Transverse colon (tissue), 4 donors: ENCODE measurements at regions not wholly inside any gene's neighbourhood (a gene's known extent, or its start where the extent isn't known, plus 50 kb on each side); places are given as distances from the start of the nearest gene placed in this dataset.

ENCODE experiments used
- DNase-seq: peaks from one replicate; pipeline ENCODE4 v3.0.0-alpha.2; 2019
- H3K27ac ChIP-seq, 4 donors: fragments of 200-600 bp; sonication (generic); 2 replicates each; pipeline ENCODE4 v1.5.1; 2016 to 2018; ENCODE audit warnings: inconsistent platforms in 4 of 4
- H3K27me3 ChIP-seq: fragments of 200-600 bp; sonication (generic); 2 replicates; pipeline ENCODE4 v1.5.1; 2017; ENCODE audit warnings: inconsistent platforms
- H3K36me3 ChIP-seq, 4 donors: fragments of 200-600 bp; sonication (generic); 2 replicates each; pipeline ENCODE4 v1.5.1; 2017 to 2019; ENCODE audit warnings: inconsistent platforms in 4 of 4
- H3K4me1 ChIP-seq, 4 donors: fragments of 200-600 bp; sonication (generic); 2 replicates each; pipeline ENCODE4 v1.5.1; 2017 to 2020; ENCODE audit warnings: inconsistent platforms in 4 of 4
- H3K4me3 ChIP-seq, 4 donors: fragments of 200-600 bp; sonication (generic); 1 replicate in 1 of 4; 2 replicates in 3 of 4; pipeline versions ENCODE4 v1.5.1 to v1.6.1; 2017 to 2019; ENCODE audit warnings: inconsistent platforms in 4 of 4
- H3K9me3 ChIP-seq, 2 donors: fragments of 200-600 bp; sonication (generic); 2 replicates each; pipeline ENCODE4 v1.5.1; 2017 to 2019; ENCODE audit warnings: inconsistent platforms in 2 of 2
- EP300 ChIP-seq: sonication (generic); formaldehyde crosslinking; IDR thresholded peaks from one replicate; pipeline ENCODE4 v1.6.1; 2017; ENCODE audit warnings: antibody characterized with exemption, low read depth
- POLR2A ChIP-seq: fragments of 450-650 bp; IDR thresholded peaks from one replicate; pipeline ENCODE4 v1.6.1; 2016; ENCODE audit warnings: antibody characterized with exemption, mild to moderate bottlenecking, moderate library complexity
- POLR2AphosphoS5 ChIP-seq, 3 donors: sonication (generic); formaldehyde crosslinking; IDR thresholded peaks; one replicate each; pipeline ENCODE4 v1.6.1; 2016; ENCODE audit warnings: antibody characterized with exemption in 3 of 3
- WGBS, 2 donors: methylation state at CpG; one replicate each; pipeline ENCODE4 v1.1.5; 2018; ENCODE audit warnings: low coverage in 1 of 2; 5-methylcytosine and 5-hydroxymethylcytosine counted together
- in situ Hi-C, 4 donors: fragments of 200-750 bp; cut with MboI; loops; one replicate each; pipeline versions ENCODE4 v1.15.0 to v1.15.1; 2017; ENCODE audit warnings: low sequenced_read_pairs in 3 of 4, low pct_ligation_motif_present in 1 of 4, low pct_unique_long_range_greater_than_20kb in 1 of 4
- intact Hi-C: fragments of 100-400 bp; cut with DNase I; formaldehyde crosslinking; loops from one replicate; pipeline ENCODE4 v1.15.1; 2023; ENCODE audit warnings: low total_unique reads
- TF ChIP-seq, protein P1 (sequence below), 5 experiments: fragments of 200-600 bp in 3 of 5; fragments of 450-650 bp in 2 of 5; sonication (generic) in 3 of 5; IDR thresholded peaks; 1 replicate in 2 of 5; 2 replicates in 3 of 5; pipeline ENCODE4 v1.5.1; 2016 to 2017; ENCODE audit warnings: antibody characterized with exemption in 5 of 5, inconsistent platforms in 3 of 5, mild to moderate bottlenecking in 2 of 5, moderate library complexity in 1 of 5

DNA sequence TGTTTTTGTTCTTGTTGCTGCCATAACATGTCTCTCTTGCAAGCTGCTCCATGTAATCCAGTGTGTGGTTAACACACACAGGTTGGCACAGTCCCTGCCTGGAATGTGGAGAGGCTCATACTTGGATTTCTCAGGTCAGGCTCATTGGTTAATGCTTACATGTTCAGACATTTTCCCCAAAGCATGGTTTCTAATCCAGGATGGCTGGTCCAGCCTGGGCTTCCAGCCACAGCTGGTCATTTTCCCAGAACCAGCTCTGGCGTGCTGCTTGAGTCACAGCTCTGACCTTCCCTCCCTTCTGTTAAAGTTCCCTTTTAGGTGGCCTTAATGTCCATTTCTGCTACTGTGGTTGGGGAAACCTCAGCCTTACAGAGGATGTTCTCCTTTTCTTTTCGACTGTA lies 294.3 kb downstream of the TAF11L14 start:
- H3K27ac ChIP-seq: no peak overlapping the region
- DNase-seq: no peak
- peaks cover 0 to 11% of the 10 kb centered on the region in 2 donors for H3K9me3 ChIP-seq
- no peaks in the 10 kb centered on the region for H3K4me1 ChIP-seq
- no peaks in the 10 kb centered on the region for H3K36me3 ChIP-seq
- no peak overlapping the region for H3K4me3 ChIP-seq
- 42 to 64% methylated on average over 1 to 2 of the region's 2 CpGs for WGBS, 2 donors
- H3K27me3 ChIP-seq: no peaks in the 10 kb centered on the region
- TF ChIP-seq POLR2A: no peak
- no peak for TF ChIP-seq EP300
- TF ChIP-seq, protein P1, sequence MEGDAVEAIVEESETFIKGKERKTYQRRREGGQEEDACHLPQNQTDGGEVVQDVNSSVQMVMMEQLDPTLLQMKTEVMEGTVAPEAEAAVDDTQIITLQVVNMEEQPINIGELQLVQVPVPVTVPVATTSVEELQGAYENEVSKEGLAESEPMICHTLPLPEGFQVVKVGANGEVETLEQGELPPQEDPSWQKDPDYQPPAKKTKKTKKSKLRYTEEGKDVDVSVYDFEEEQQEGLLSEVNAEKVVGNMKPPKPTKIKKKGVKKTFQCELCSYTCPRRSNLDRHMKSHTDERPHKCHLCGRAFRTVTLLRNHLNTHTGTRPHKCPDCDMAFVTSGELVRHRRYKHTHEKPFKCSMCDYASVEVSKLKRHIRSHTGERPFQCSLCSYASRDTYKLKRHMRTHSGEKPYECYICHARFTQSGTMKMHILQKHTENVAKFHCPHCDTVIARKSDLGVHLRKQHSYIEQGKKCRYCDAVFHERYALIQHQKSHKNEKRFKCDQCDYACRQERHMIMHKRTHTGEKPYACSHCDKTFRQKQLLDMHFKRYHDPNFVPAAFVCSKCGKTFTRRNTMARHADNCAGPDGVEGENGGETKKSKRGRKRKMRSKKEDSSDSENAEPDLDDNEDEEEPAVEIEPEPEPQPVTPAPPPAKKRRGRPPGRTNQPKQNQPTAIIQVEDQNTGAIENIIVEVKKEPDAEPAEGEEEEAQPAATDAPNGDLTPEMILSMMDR (IDR thresholded peaks at IDR 0.05): no peak
- no peak for TF ChIP-seq POLR2AphosphoS5 (IDR thresholded peaks at IDR 0.05)
- intact Hi-C loops (no loop called here), in situ Hi-C loops (no loop called here)

DNA sequence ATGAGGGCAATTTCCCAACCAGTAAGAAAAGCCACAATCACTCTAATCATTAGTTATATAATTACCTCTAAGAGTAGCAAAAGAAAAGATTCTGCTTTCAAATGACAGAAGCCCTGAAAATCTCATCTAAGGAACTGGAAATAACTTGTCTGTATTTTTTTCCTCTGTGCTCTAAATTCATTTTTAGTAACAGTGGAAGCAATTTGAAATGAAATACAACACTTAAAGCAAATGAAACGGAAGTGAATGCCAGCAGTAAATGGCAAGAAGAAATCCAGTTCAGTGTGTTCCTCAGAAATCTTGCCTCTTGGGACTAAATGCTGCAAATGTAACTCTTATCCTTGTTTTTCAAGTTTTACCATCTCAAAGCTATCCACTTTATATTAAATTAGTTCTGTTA lies 294.9 kb downstream of the TAF11L14 start:
- intact Hi-C loops (no loop called here), in situ Hi-C loops (no loop called here)
- peaks cover 0 to 17% of the 10 kb centered on the region in 2 donors for H3K9me3 ChIP-seq
- no peak for DNase-seq
- H3K27ac ChIP-seq: no peak overlapping the region
- 35 to 71% methylated on average over 1 of the region's 1 CpG for WGBS, 2 donors
- no peak overlapping the region for H3K4me3 ChIP-seq
- no peaks in the 10 kb centered on the region for H3K36me3 ChIP-seq
- H3K27me3 ChIP-seq: no peaks in the 10 kb centered on the region
- TF ChIP-seq, protein P1 (IDR thresholded peaks at IDR 0.05): no peak
- TF ChIP-seq POLR2AphosphoS5 (IDR thresholded peaks at IDR 0.05) (no peak), EP300 (no peak)
- no peaks in the 10 kb centered on the region for H3K4me1 ChIP-seq

DNA sequence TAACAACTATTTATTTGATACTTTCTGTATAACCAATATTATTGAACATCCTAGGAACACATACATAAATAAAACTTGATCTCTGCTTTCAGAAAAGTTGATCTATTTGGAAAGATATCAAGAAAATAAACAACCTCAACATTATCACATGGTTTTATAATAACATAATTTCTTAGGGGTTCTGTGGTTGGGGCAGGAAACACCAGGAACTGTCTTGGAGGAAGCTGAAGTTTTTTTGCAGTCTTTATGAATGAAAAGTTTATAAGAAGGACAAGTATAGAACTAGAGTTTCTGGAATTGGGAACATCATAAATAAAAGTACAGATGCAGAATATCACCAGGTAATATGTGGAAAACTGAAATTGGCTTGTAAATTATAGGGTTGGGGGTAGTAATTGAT lies 296.1 kb downstream of the TAF11L14 start:
- Histone ChIP-seq H3K4me1 (no peaks in the 10 kb centered on the region), H3K4me3 (no peak overlapping the region), H3K9me3 (peaks cover 3 to 18% of the 10 kb centered on the region in 2 donors), H3K27me3 (no peaks in the 10 kb centered on the region), H3K36me3 (no peaks in the 10 kb centered on the region), H3K27ac (no peak overlapping the region)
- in situ Hi-C loops (no loop called here), intact Hi-C loops (no loop called here)
- TF ChIP-seq POLR2A (no peak), POLR2AphosphoS5 (IDR thresholded peaks at IDR 0.05) (no peak), EP300 (no peak)
- TF ChIP-seq, protein P1 (IDR thresholded peaks at IDR 0.05): no peak
- DNase-seq: no peak

DNA sequence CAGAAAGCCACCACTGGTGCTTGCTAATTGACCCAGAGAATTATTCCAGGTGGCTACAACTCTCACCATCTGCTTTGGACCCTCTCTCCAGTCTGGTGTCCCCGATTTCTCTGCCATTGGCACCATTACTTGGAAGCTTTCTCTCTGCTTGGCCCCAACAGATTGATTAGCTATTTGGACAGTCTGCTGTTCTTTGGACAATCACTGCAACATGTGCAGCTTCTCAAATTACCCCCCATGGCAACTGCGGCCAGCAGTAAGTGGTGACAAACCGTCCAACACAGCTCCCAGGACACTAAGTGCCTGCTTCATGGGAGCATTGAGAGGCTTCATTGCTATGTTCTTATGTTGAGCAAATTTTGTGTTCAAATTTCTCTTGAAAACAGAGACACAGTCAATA lies 309.8 kb downstream of the TAF11L14 start:
- DNase-seq: no peak
- WGBS, 2 donors: 72% methylated on average over 3 of the region's 3 CpGs; no CpG with 5 or more reads in 1 of the 2 donors
- Histone ChIP-seq H3K27ac (no peak overlapping the region), H3K4me3 (no peak overlapping the region), H3K36me3 (no peaks in the 10 kb centered on the region), H3K9me3 (peaks cover 3 to 5% of the 10 kb centered on the region in 2 donors), H3K4me1 (no peaks in the 10 kb centered on the region), H3K27me3 (no peaks in the 10 kb centered on the region)
- intact Hi-C loops: no loop called here
- in situ Hi-C loops: no loop called here
- TF ChIP-seq POLR2A (no peak), POLR2AphosphoS5 (IDR thresholded peaks at IDR 0.05) (no peak), EP300 (no peak)
- TF ChIP-seq, protein P1 (IDR thresholded peaks at IDR 0.05): no peak
